HG02571 (cell line): ENCODE measurements at regions not wholly inside any gene's neighbourhood (a gene's known extent, or its start where the extent isn't known, plus 50 kb on each side); places are given as distances from the start of the nearest gene placed in this dataset.

Source experiments
- ATAC-seq: cut with Tn5 transposase; IDR thresholded peaks from one replicate; pipeline ENCODE4 v1.9.1; 2021; ENCODE audit warnings: mild to moderate bottlenecking, moderate library complexity; ENCODE audit not compliant: unreplicated experiment

DNA sequence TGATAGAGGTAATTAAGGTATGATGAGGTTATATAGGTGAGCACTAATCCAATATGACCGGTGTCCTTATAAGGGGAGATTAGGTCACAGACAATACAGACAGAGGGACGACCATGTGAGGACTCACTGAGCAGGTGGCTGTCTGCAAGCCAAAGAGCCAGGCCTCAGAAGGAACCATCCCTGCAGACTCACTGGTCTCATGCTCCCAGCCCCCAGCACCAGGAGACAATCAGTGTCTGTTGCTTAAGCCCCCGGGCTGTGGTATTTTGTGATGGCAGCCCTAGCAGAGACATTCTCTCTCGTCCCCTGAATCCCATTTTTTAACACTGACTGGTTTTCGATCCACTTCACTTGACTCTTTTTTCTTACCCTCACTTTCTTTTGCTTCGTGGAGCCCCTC, 51.9 kb upstream of the PABPC3 start:
- ATAC-seq = no peak
